ENCODE measurements at regions not wholly inside any gene's neighbourhood (a gene's known extent, or its start where the extent isn't known, plus 50 kb on each side); places are given as distances from the start of the nearest gene placed in this dataset.
"Not testable (repeated sequence)": the region's sequence is repeated elsewhere in the genome, so short reads cannot be mapped to it uniquely, and the experiment has no call there.

DNA sequence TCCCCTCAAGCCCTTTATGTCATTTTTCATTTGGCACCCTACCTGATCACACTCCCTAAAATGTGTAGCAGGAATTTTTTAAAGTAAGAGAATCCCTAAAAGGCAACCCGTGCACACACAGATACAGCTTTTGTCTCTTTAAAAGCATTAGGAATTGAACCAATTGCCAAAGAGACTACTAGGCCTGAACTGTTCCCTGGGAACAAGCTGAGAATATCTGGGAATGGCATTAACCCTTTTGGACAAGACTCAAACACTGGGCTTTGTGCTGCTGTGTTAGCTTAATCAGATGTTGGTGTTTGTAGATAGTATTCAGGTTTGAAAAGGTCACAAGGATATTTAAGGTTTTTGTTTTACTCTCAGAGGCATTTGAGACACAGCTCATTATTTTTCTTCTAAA lies 414.4 kb upstream of the PDZRN3 start:
- DNase-seq = no peak

DNA sequence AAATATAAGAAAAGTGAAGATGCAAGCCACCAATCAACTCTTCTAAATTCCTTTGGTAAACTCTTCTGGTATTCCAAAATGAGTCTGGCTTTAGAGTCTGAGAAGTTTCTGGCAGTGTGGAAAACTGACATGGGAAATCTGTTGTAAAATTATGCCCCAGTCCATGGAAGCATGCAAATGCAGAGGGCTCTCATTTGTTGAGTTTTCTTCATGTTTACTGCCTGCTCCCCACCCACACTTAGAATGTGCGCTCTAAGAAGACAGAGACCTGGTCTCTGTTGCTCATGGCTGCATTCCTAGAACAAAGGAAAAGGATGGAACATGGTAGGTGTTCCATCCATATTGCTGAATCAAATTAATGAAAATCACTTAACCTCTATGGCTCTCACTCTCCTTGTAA lies 411.8 kb upstream of the PDZRN3 start:
- DNase-seq = no peak

DNA sequence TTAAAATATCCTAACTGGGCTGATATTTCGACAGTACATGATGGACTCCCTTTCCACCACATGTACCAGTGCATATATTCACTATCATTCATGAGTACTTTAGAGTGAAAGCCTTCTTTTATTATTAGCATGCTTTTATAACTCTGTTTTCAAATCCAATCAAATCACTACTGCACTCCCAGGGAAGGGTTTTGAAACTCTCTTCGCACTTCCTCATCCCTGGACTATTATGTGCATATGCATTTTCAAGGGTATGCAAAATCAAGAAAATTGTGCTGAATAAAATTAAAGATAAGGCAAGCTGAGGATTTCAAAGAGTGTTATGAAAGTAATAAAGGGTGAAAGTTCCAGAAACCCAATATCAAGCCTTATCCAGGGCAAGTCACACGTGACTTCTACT lies 411.4 kb upstream of the PDZRN3 start:
- DNase-seq = no peak

GRCh38 chr3:74033806-74034205 lies 409.1 kb upstream of the PDZRN3 start:
- no peak for DNase-seq

DNA sequence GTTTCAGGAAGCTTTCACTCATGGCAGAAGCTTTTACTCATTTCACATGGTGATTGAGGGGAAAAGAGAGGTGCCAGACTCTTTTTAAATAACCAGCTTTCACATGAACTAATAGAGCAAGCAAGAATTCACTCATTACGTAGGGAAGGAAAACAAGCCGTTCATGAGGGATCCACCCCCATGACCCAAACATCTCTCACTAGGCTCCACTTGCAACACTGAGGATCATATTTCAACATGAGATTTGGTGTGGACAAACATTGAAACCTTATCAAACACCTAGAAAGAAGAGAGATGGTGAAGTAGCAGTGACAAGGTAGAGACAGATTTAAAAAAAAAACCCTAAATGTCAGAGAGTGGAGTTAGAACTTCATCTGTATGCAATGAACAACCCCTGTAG lies 408.6 kb upstream of the PDZRN3 start:
- DNase-seq = no peak

- no peak for DNase-seq
These were observed 402.4 kb upstream of the PDZRN3 start for GRCh38 chr3:74027121-74027520.

DNA sequence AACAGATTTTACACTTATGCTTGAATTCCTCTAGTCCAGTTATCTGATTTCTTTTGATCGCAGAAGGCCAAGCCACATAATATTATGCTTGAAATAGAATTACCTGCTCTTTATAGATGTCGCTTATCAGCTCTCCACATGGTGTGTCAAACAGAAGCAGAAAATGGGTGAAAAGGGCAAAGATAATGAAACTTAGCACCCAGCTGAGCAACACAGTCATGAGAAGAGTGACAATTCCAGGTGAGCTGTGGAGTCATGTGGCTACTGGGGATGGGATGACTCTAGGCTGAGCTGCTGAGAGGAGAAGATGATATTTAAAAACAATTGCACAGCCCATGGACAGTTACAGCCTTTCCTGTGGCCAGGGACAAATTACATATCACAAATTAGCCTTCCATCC lies 398.7 kb upstream of the PDZRN3 start:
- no peak for DNase-seq

DNA sequence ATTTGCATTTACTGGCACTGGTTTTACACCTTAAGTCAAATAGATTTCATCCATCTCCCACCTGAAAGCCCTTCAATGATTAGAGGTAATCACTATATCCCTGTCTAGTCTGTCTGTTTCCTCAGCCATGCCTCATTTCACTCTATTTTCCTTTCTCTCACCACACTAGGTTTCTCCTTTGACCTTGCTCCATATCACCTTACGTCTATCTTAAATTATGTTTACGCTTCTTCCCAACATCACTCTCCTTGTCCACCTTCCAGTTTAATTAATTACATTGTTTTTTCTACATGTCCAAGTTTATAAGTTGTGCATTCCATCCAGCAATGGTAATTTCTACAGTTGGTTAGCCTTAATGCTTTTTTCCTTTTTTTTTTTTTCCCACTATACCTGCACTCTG lies 396.7 kb upstream of the PDZRN3 start:
- DNase-seq = no peak

DNA sequence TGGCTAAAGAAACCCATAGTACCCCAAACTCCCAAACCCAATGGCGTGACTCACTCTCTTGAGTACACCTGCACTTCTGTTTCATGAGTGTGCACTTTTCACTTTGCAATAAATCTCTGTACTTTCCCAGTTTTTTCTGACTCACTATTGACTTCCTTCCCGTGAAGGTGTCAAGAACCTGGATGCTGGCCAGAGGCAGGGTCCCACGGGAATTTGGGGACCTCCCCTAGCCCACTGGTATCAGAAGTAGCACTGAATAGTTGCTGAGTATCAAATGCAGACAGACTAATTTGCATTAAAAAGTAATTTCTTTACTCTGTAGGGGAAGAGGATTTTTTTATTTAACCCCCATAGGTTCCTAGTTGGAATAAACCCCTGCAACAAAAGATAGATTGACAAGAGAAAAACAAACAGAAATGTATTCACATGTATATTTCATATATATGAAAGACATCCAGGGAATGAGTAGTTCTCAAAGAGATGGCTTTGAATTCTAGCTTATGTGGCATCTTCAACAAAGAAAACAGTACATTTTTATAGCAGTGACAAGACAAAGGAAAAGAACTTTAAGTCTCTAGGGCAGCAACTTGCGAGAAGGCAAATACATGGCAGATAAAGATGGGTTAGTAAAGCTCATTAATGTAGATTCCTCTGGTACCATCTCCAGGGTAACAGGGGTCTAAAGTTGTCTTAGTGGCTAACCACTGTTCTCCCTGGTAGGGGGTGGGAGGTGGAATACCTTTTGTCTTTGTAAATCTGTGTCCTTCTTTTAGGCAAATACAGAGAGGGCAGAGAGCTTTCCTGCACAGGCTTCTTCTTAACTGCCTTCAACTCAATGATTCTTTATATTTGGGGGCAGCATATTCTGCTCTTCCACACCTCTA lies 385.5 kb upstream of the PDZRN3 start:
- no peak for DNase-seq

DNA sequence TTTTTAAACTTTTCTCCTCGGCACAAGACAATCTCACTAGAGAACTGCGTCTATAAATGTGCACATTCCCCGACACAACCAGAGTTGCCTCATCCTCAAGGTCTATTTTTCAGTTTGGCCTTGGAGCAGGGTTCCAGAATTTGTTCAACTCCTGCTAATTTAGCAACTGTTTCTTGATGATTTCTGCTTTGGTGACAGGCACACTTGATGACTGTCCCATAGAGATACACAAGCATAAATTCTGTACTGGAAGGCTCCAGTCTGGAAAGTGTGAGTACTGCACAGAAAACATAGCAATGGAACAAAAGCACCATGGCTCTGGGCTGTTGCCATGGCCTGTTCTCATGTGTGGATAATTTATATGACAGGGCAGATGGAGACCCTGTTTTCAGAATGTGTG lies 379.6 kb upstream of the PDZRN3 start:
- no peak for DNase-seq

- DNase-seq = no peak
These were observed 379.0 kb upstream of the PDZRN3 start for GRCh38 chr3:74003734-74004133.

DNA sequence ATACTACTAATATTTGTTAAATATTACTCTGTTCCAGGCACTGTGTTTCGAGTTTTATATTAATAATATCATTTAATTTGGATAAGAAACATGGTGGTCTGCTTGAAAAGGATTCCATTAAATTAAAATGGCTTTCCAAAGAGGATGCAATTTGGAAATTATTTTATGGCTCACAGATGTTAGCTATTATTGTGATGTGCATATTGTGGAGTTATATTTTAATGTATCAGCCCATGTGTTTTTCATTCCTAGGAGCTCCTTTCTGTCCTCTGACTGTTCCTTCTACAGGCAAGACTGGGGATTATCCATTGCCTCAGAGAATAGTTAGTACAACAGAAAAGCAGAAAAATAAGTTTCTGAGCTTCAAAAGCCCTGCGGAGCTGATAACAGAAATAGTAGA lies 376.7 kb upstream of the PDZRN3 start:
- no peak for DNase-seq

DNA sequence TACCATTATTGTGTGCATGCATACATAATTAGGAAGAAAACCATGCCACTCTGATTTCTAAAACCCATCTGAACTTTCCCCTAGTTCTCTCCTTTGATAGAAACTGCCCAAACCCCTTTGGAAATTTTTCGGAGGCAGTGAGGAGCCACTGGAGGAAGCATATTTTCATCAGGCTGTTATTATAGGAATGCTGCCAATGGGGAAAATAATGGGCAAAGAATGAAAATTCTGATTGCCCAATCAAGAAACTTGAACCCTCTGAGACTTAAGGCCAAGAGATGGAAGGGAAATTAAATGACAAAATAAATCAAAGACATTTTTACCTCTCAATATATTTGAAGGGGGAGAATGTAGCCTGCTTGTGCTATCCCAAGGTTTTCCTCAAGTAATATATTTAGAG lies 376.0 kb upstream of the PDZRN3 start:
- DNase-seq = peak in 1 of 2 donors; percentile 21

GRCh38 chr3:73999501-73999900 lies 374.8 kb upstream of the PDZRN3 start:
- peak in 1 of 2 donors; percentile 18 for DNase-seq

DNA sequence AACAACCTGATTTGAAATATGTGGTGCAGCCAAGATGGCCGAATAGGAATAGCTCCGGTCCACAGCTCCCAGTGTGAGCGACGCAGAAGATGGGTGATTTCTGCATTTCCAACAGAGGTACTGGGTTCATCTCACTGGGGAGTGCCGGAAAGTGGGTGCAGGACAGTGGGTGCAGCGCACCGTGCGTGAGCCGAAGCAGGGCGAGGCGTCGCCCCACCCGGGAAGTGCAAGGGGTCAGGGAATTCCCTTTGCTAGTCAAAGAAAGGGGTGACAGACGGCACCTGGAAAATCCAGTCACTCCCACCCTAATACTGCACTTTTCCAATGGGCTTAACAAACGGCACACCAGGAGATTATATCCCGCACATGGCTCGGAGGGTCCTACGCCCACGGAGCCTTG lies 365.9 kb upstream of the PDZRN3 start:
- DNase-seq = not testable (repeated sequence)

DNA sequence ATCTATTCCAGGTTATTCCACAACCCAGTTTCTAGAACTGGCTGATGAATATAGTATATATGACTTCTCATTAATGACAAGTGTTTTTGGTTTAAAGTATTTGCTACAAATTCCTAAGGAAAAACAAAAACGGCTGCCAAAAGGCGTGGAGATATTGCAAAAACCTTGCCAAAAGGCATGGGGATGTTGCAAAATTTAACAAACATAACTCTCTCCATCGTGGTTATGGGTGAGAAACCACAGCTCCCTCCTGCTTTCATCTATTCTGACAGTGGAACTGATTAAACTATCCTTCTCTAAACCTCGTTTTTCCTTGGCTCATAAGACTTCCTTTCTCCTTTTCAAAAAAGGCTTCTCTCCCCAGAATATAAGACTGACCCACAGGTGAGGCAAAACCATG lies 342.0 kb upstream of the PDZRN3 start:
- no peak for DNase-seq

GRCh38 chr3:73964818-73965217 lies 340.1 kb upstream of the PDZRN3 start:
- DNase-seq = no peak

DNA sequence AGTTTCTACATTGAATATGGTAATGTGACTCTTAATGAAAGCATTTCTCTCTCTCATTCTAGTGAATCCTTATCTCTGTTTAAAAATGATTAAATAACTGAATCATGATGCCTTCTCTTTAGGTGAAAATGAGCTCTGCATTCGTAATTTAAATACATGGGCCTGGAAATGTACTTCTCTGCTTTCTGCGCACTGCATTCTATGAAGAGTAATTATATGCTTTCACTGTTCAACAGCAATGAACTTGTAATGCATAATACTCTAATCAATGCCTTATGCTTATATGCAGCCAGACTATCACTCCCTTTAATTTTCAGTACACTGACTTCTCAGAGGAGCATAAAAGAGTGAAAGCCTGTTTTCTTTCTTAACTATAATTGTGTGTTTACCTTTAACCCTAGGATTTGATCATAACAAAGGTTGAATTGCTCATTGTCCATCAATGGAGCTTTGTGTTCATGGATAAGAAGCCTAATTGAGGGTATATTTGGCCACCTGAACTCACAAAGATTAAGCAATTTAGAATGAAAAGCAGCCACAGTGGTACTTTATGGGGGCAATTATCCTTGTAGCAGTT lies 330.8 kb upstream of the PDZRN3 start:
- DNase-seq = no peak

DNA sequence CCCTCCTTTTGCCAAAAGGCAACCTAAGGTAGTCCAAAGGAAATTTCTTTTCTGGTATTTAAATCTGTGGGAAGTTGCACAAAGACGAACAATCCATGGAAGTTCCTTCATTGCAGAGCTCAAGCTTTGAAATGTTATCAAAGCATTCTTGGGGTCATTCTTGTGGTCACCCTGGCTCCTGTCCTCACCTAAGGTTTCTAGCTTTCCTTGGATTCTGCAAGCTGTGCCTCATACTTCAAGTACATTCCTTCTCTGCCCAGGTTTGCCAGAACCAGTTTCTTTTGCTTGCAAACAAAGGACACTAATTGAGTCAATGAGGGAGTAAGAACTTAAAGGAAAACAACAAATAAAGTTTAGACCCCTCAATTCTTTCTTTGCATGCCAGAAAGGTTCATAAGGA lies 329.8 kb upstream of the PDZRN3 start:
- DNase-seq = no peak

DNA sequence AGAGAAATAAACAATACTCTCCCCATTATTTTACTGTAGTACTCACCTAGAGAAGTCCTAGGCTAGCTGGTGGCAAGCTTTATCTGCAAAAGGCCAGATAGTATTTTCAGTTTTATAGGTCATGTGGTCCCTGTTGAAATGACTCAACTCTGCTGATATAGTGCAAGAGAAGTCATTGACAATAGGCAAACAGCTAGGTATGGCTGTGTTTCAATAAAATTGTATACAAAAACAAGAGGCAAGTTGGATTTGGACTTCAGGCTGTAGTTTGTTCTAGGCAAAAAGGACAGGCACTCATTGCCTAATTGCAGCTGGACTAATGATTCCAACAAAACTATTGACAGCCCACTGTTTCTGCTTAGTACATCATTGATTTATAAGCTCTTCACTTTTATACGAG lies 328.0 kb upstream of the PDZRN3 start:
- DNase-seq = no peak

DNA sequence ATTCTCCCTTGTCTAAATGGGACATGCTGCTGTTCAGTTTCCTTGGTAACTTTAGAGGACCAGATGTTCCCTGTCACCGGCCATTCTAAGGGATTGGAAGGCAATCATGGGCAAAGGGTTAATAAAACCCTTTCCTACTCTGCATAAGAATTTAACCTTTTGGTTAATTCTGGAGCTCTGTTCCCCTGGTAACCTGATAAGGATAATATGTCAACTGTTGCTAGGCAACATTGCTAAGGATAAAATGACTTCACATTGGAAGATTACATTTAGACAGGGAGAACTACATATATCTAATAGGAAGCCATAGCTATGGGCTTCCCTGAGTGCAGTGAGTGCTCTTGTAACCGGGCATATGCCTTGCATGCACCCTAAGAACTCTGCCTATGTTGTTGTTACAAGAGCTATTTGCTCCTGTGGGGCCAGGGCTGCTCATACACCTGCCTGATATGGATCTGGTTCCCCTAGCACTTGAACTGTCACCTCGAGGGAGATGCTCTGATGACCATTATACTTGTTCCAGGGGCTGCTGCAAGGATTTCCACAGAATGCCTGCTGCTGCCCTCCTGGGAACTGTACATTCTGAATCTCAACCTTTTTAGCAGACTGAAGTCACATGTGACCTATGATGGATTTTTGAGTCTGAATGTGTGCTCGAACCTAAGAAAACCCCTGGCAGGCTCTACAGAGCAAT lies 326.3 kb upstream of the PDZRN3 start:
- no peak for DNase-seq

DNA sequence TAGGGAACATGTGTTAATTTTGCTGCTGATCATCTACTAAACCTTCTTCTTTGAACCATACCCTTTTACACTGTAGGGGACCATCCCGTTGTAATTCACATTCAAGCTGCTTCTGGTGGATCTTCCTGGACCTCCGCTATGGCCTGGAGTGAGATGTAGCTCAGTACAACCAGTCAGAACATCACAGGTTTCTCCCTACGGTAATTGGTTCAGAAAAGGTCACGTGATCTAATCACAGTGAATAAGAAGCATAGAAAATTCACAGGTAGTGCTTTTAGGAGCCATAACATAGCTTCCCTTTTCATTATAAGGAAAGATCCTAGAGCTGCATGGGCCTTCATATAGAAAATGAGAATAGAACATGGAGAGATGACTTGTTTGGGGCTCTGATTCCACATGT lies 320.8 kb upstream of the PDZRN3 start:
- DNase-seq = no peak

GRCh38 chr3:73939985-73940384 lies 315.2 kb upstream of the PDZRN3 start:
- DNase-seq = no peak

DNA sequence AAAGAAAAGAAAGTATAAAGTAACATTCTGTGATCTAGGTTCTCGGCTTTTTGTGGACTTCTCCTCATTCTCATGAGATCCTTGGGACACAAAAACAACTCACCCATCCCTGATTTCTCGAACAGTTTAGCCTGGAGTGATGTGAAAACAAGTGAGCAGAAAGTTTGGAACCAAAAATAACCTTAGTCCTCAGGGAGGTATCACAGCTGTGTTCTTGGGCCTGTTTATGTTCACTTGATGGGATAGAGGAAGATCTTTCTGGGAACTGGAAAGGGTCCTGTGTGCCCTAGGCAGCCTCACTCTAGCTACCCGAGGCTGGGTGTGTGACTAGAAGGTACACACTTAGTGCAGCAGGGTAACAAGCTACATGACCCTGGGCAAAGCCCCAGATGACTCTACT lies 308.8 kb upstream of the PDZRN3 start:
- no peak for DNase-seq

All from hippocampal formation (tissue), 2 donors.